K562 (cell line): ENCODE measurements at regions not wholly inside any gene's neighbourhood (a gene's known extent, or its start where the extent isn't known, plus 50 kb on each side); places are given as distances from the start of the nearest gene placed in this dataset.

Experiments
- ATAC-seq: fragments of 200-7000 bp; cut with Tn5 transposase; 3 replicates; pipeline ENCODE4 v1.9.1; 2020; ENCODE audit warnings: moderate library complexity
- BruUV-seq: library from RNA; stranded (reverse); fragments of 400-500 nt; replicated peaks from 2 replicates; lab custom pipeline; 2021; lab: Mats Ljungman, UMichigan
- CTCF ChIA-PET: fragments of 300-600 bp; formaldehyde crosslinking; extraction: SDS; loops from one replicate; lab custom pipeline; 2021; ENCODE audit warnings: low intra/inter-chr PET ratio; lab: Yijun Ruan, JAX
- POLR2A ChIA-PET: fragments of 300-600, 350-650 bp; sonication (Branson Sonifier 250); formaldehyde crosslinking; extraction: SDS; loops from one replicate; lab custom pipeline; 2021; ENCODE audit warnings: antibody characterized with exemption, inconsistent platforms; lab: Yijun Ruan, JAX
- DNase-seq, 4 experiments: peaks; one replicate each; pipeline versions ENCODE4 v3.0.0 to v3.0.0-alpha.2; 2011 to 2018; ENCODE audit warnings: low spot score in 3 of 4, mixed read lengths in 3 of 4; ENCODE audit errors: extremely low read depth in 1 of 4
- FAIRE-seq: peaks from 2 replicates; lab custom pipeline; 2011; peaks lifted over from hg19 to GRCh38; lab: Jason Lieb, UNC
- H2AFZ ChIP-seq: 2 replicates; pipeline ENCODE4 v1.6.0; 2011; ENCODE audit warnings: low read depth, low read length, control low read depth, inconsistent platforms
- H3K27ac ChIP-seq: fragments of 200-600 bp; 3 replicates; pipeline ENCODE4 v1.8.0; 2011; ENCODE audit warnings: low read depth, mild to moderate bottlenecking, control low read depth, inconsistent platforms, low read length, moderate library complexity, mixed read lengths; ENCODE audit errors: extremely low read depth
- H3K27me3 ChIP-seq, 2 experiments: fragments of 300-600 bp in 1 of 2; 2 replicates in 1 of 2; 3 replicates in 1 of 2; pipeline versions ENCODE4 v1.6.0 to v1.8.0; 2011; ENCODE audit warnings: inconsistent platforms in 2 of 2, low read length in 2 of 2, mild to moderate bottlenecking in 1 of 2, mixed read lengths in 1 of 2, moderate library complexity in 1 of 2; ENCODE audit not compliant: control insufficient read depth in 2 of 2, insufficient read depth in 2 of 2
- H3K36me3 ChIP-seq: fragments of 300-600 bp; 3 replicates; pipeline ENCODE4 v1.8.0; 2011; ENCODE audit warnings: mild to moderate bottlenecking, low read length, inconsistent platforms; ENCODE audit not compliant: control insufficient read depth, insufficient read depth
- H3K4me1 ChIP-seq, 2 experiments: fragments of 200-600 bp in 1 of 2; replicated peaks in 1 of 2; 2 replicates in 1 of 2; 3 replicates in 1 of 2; pipeline versions ENCODE4 v1.5.1 to v1.8.0; 2011; ENCODE audit warnings: inconsistent platforms in 2 of 2, low read length in 2 of 2, mild to moderate bottlenecking in 1 of 2, mixed read lengths in 1 of 2, moderate library complexity in 1 of 2; ENCODE audit not compliant: control insufficient read depth in 2 of 2, insufficient read depth in 2 of 2
- H3K4me2 ChIP-seq: 2 replicates; pipeline ENCODE4 v1.6.1; 2011; ENCODE audit warnings: low read length, control low read depth, inconsistent platforms, mixed read lengths; ENCODE audit not compliant: insufficient read depth
- H3K4me3 ChIP-seq: fragments of 200-600 bp; sonication (generic), shearing (Covaris generic); 2 replicates; pipeline ENCODE4 v1.5.1; 2016; ENCODE audit warnings: control low read depth, inconsistent platforms
- H3K79me2 ChIP-seq: fragments of 200-600 bp; 3 replicates; pipeline ENCODE4 v1.8.0; 2011; ENCODE audit warnings: low read length, inconsistent platforms; ENCODE audit not compliant: control insufficient read depth, insufficient read depth
- H3K9ac ChIP-seq, 2 experiments: 2 replicates each; pipeline versions ENCODE4 v1.6.0 to v1.6.1; 2011; ENCODE audit warnings: low read depth in 2 of 2, low read length in 2 of 2, control low read depth in 1 of 2, inconsistent platforms in 1 of 2, mild to moderate bottlenecking in 1 of 2, mixed read lengths in 1 of 2; ENCODE audit not compliant: insufficient read depth in 1 of 2
- H3K9me1 ChIP-seq: one replicate; pipeline ENCODE4 v1.6.0; 2011; ENCODE audit warnings: inconsistent platforms, mild to moderate bottlenecking, low read length, moderate library complexity; ENCODE audit not compliant: control insufficient read depth, insufficient read depth
- H3K9me3 ChIP-seq: replicated peaks from 2 replicates; pipeline ENCODE4 v1.5.1; 2011; ENCODE audit warnings: low read depth, low read length, inconsistent platforms; ENCODE audit not compliant: control insufficient read depth, insufficient read depth
- H4K20me1 ChIP-seq: replicated peaks from 2 replicates; pipeline ENCODE4 v1.6.1; 2011; ENCODE audit warnings: low read length, inconsistent platforms, mixed read lengths; ENCODE audit not compliant: control insufficient read depth, insufficient read depth
- ERF ChIP-seq: fragments of 450-650 bp; formaldehyde crosslinking; IDR thresholded peaks from 2 replicates; pipeline ENCODE4 v1.4.0; 2020; ENCODE audit warnings: mild to moderate bottlenecking, mixed read lengths
- KLF10 ChIP-seq: fragments of 250-450 bp; sonication (Bioruptor Pico); IDR thresholded peaks from 2 replicates; pipeline ENCODE4 v1.6.1; 2021; ENCODE audit warnings: matching md5 sums
- MAFG ChIP-seq: fragments of 450-650 bp; conservative IDR thresholded peaks from 2 replicates; pipeline ENCODE4 v1.6.1; 2016; ENCODE audit warnings: missing genetic modification characterization, missing compliant biosample characterization
- NELFE ChIP-seq: IDR thresholded peaks from 2 replicates; pipeline ENCODE4 v1.6.1; 2011; ENCODE audit warnings: mild to moderate bottlenecking; ENCODE audit not compliant: insufficient read depth, insufficient read length
- SPI1 ChIP-seq: IDR thresholded peaks from 2 replicates; pipeline ENCODE4 v1.6.1; 2011; ENCODE audit warnings: low read depth, low read length, control low read depth, borderline replicate concordance
- TBP ChIP-seq: optimal IDR thresholded peaks from 2 replicates; pipeline ENCODE3; 2011; ENCODE audit warnings: low read depth, low read length, improper control_type of control experiment
- ZNF76 ChIP-seq: fragments of 250-450 bp; sonication (Bioruptor Pico); IDR thresholded peaks from 2 replicates; pipeline ENCODE4 v1.4.0; 2020; ENCODE audit warnings: mild to moderate bottlenecking, moderate library complexity, borderline replicate concordance
- WGBS: fragments of 100-300 bp; shearing (Covaris generic); methylation state at CpG from one replicate; pipeline ENCODE4 v1.1.6; 2016; ENCODE audit warnings: low coverage, mixed read lengths; ENCODE audit not compliant: insufficient coverage; ENCODE audit errors: missing lambda C conversion rate; 5-methylcytosine and 5-hydroxymethylcytosine counted together
- in situ Hi-C: fragments of 300-500 bp; cut with MboI; formaldehyde crosslinking; loops from 4 replicates; pipeline ENCODE4 v1.15.0; 2018; ENCODE audit warnings: inconsistent platforms, mixed read lengths
- intact Hi-C: fragments of 100-400 bp; cut with micrococcal nuclease; formaldehyde crosslinking; loops from 2 replicates; pipeline ENCODE4 v1.14.2; 2022
- TF ChIP-seq, protein P1 (sequence below): fragments of 450-650 bp; formaldehyde crosslinking; IDR thresholded peaks from 2 replicates; pipeline ENCODE4 v1.4.0; 2022; ENCODE audit warnings: mild to moderate bottlenecking, moderate library complexity
- TF ChIP-seq, protein P2 (sequence below): fragments of 200-600 bp; sonication (generic); IDR thresholded peaks from one replicate; pipeline ENCODE4 v1.6.1; 2012; ENCODE audit warnings: mild to moderate bottlenecking, low read depth, low read length, inconsistent platforms

DNA sequence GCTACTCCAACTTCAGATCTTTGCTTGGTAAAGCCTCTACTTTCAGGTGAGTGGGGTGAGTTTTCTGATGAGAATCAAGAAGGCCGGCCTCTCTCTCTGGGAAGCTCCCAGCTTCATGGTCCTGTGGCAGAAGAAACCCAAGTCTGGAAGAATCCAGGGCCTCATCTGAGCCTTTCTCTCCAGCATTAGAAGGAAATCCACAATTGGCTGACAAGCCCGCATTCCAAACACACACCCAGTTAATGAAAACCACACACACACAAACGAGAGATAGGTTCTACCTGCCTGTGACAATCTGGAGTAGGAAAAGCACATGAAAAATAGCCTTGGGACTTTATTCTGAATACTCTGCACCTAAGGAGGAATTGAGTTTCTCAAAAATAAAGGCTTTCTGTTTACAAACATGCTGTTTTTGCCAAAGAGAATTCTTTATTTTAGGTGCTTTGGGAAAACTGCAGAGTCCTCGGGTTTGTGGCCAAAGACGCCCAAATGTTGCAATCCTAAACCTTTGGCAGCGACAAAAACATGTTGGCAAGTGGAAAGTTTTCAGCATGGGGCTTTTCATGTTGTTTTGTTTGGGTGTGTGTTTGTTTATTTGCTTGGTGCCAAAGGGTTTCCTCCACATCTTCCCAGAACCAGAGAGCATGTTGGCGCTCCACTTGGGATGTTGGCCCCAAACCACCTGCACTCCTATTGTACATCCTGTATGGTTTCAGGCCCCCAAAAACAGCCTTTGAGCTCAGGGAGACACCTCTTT is 216.2 kb downstream of the SETD4 start:
- H3K4me1 ChIP-seq, result no peaks in the 10 kb centered on the region
- H3K79me2 ChIP-seq, result no peaks in the 10 kb centered on the region
- CTCF ChIA-PET, result no interaction called here
- no peak overlapping the region for H3K4me2 ChIP-seq
- H3K36me3 ChIP-seq, result no peaks in the 10 kb centered on the region
- ATAC-seq (no peak), DNase-seq (no peak), FAIRE-seq (no peak)
- H3K4me3 ChIP-seq, result no peak overlapping the region
- POLR2A ChIA-PET, result no interaction called here
- WGBS, result 3% methylated on average over 7 of the region's 7 CpGs
- no peak overlapping the region for H3K27ac ChIP-seq
- no peak overlapping the region for H2AFZ ChIP-seq
- no peak overlapping the region for H3K9ac ChIP-seq
- in situ Hi-C loops (loop anchor here (10.0 kb wide), 2 partner anchors 859 to 1099 kb away; no protein-coding TSS in a partner anchor), intact Hi-C loops (loop anchor here (10.0 kb wide), 2 partner anchors 181 to 329 kb away; no protein-coding TSS in a partner anchor)
- no peaks in the 10 kb centered on the region for H3K9me1 ChIP-seq
- no peaks in the 10 kb centered on the region for H4K20me1 ChIP-seq
- H3K9me3 ChIP-seq, result no peaks in the 10 kb centered on the region
- no TSS peak for BruUV-seq
- H3K27me3 ChIP-seq, result peaks cover 8 to 31% of the 10 kb centered on the region in 2 experiments; a peak in 4 of 5 replicates
- TF ChIP-seq, protein P1, sequence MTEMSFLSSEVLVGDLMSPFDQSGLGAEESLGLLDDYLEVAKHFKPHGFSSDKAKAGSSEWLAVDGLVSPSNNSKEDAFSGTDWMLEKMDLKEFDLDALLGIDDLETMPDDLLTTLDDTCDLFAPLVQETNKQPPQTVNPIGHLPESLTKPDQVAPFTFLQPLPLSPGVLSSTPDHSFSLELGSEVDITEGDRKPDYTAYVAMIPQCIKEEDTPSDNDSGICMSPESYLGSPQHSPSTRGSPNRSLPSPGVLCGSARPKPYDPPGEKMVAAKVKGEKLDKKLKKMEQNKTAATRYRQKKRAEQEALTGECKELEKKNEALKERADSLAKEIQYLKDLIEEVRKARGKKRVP, result no peak
- TF ChIP-seq TBP (no peak), MAFG (no peak), ZNF76 (CRISPR knock-in tag) (no peak), SPI1 (no peak), ERF (CRISPR knock-in tag) (no peak), NELFE (no peak), KLF10 (CRISPR knock-in tag) (no peak)
- TF ChIP-seq, protein P2, sequence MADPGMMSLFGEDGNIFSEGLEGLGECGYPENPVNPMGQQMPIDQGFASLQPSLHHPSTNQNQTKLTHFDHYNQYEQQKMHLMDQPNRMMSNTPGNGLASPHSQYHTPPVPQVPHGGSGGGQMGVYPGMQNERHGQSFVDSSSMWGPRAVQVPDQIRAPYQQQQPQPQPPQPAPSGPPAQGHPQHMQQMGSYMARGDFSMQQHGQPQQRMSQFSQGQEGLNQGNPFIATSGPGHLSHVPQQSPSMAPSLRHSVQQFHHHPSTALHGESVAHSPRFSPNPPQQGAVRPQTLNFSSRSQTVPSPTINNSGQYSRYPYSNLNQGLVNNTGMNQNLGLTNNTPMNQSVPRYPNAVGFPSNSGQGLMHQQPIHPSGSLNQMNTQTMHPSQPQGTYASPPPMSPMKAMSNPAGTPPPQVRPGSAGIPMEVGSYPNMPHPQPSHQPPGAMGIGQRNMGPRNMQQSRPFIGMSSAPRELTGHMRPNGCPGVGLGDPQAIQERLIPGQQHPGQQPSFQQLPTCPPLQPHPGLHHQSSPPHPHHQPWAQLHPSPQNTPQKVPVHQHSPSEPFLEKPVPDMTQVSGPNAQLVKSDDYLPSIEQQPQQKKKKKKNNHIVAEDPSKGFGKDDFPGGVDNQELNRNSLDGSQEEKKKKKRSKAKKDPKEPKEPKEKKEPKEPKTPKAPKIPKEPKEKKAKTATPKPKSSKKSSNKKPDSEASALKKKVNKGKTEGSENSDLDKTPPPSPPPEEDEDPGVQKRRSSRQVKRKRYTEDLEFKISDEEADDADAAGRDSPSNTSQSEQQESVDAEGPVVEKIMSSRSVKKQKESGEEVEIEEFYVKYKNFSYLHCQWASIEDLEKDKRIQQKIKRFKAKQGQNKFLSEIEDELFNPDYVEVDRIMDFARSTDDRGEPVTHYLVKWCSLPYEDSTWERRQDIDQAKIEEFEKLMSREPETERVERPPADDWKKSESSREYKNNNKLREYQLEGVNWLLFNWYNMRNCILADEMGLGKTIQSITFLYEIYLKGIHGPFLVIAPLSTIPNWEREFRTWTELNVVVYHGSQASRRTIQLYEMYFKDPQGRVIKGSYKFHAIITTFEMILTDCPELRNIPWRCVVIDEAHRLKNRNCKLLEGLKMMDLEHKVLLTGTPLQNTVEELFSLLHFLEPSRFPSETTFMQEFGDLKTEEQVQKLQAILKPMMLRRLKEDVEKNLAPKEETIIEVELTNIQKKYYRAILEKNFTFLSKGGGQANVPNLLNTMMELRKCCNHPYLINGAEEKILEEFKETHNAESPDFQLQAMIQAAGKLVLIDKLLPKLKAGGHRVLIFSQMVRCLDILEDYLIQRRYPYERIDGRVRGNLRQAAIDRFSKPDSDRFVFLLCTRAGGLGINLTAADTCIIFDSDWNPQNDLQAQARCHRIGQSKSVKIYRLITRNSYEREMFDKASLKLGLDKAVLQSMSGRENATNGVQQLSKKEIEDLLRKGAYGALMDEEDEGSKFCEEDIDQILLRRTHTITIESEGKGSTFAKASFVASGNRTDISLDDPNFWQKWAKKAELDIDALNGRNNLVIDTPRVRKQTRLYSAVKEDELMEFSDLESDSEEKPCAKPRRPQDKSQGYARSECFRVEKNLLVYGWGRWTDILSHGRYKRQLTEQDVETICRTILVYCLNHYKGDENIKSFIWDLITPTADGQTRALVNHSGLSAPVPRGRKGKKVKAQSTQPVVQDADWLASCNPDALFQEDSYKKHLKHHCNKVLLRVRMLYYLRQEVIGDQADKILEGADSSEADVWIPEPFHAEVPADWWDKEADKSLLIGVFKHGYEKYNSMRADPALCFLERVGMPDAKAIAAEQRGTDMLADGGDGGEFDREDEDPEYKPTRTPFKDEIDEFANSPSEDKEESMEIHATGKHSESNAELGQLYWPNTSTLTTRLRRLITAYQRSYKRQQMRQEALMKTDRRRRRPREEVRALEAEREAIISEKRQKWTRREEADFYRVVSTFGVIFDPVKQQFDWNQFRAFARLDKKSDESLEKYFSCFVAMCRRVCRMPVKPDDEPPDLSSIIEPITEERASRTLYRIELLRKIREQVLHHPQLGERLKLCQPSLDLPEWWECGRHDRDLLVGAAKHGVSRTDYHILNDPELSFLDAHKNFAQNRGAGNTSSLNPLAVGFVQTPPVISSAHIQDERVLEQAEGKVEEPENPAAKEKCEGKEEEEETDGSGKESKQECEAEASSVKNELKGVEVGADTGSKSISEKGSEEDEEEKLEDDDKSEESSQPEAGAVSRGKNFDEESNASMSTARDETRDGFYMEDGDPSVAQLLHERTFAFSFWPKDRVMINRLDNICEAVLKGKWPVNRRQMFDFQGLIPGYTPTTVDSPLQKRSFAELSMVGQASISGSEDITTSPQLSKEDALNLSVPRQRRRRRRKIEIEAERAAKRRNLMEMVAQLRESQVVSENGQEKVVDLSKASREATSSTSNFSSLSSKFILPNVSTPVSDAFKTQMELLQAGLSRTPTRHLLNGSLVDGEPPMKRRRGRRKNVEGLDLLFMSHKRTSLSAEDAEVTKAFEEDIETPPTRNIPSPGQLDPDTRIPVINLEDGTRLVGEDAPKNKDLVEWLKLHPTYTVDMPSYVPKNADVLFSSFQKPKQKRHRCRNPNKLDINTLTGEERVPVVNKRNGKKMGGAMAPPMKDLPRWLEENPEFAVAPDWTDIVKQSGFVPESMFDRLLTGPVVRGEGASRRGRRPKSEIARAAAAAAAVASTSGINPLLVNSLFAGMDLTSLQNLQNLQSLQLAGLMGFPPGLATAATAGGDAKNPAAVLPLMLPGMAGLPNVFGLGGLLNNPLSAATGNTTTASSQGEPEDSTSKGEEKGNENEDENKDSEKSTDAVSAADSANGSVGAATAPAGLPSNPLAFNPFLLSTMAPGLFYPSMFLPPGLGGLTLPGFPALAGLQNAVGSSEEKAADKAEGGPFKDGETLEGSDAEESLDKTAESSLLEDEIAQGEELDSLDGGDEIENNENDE, result no peak
